Activated naive CD8-positive, alpha-beta T cell treated with anti-CD3 and anti-CD28 coated beads, Interleukin-2, amount 50 U/mL, for 16 hours (primary cell): ENCODE measurements at regions not wholly inside any gene's neighbourhood (a gene's known extent, or its start where the extent isn't known, plus 50 kb on each side); places are given as distances from the start of the nearest gene placed in this dataset.
"Not testable (repeated sequence)": the region's sequence is repeated elsewhere in the genome, so short reads cannot be mapped to it uniquely, and the experiment has no call there.

Experiments used
- DNase-seq: peaks from one replicate; pipeline ENCODE4 v3.0.0-alpha.2; 2020; ENCODE audit warnings: low read depth, low spot score

DNA sequence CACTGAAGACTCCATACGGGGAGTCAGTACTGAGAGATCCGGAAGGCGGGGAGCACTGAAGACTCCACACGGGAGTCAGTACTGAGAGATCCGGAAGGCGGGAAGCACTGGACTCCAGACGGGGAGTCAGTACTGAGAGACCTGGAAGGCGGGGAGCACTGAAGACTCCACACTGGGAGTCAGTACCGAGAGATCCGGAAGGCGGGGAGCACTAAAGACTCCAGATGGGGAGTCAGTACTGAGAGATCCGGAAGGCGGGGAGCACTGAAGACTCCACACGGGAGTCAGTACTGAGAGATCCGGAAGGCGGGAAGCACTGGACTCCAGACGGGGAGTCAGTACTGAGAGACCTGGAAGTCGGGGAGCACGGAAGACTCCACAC is 77.2 kb downstream of the DLL1 start:
- DNase-seq, result not testable (repeated sequence)

DNA sequence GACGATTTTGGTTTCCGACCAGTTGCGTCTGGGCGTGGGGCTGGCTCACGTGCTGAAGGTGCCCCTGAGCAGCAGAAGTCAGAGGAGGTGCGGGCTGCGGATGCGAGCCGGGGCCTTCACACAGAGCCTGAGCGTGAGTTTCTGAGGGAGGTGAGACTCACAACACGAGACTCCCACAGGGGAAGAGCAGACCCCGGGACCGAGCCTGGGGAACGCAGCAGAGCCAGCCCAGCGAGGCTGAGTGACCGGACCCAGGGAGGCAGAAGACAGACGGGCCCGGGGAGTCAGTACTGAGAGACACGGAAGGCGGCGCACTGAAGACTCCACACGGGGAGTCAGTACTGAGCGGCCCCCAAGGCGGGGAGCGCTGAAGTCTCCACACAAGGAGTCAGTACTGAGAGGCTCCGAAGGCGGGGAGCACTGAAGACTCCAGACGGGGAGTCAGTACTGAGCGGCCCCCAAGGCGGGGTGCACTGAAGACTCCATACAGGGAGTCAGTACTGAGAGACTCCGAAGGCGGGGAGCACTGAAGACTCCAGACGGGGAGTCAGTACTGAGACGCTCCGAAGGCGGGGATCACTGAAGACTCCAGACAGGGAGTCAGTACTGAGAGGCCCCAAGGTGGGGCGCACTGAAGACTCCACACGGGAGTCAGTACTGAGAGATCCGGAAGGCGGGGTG is 77.8 kb downstream of the DLL1 start:
- no peak for DNase-seq

DNA sequence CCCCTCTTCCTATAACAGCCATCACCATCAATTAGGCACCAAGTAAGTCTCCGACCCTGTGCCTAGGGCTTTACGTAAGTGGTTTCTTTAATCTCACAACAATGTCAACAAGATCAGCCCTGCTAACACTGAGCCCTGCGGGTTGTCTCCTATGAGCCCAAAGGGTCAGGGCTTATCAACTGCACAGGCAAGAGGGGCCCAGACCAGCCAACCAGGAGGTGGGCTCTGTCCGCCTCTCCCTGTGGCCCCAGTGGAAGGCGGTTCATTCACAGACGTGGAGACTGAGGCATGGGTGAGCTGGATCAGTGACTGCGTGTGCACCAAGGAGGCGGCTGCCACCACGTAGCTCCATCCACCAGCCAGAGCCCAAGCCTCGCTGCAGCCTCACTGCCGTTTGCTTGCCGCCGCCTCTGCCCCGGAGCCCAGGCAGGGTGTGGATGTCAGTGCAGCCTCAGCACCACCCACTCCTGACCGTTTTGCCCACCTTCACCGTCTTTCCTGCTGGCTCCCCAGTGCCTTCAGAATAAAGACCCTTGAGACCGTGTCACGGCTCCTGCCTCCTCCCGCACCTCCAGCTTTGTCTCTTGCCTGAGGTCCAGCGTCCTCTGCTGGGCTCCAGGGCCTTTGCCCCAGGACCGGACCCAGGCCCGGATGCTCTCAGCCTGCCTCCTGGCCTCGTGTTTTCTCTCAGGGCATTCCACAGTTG is 78.7 kb downstream of the DLL1 start:
- no peak for DNase-seq

DNA sequence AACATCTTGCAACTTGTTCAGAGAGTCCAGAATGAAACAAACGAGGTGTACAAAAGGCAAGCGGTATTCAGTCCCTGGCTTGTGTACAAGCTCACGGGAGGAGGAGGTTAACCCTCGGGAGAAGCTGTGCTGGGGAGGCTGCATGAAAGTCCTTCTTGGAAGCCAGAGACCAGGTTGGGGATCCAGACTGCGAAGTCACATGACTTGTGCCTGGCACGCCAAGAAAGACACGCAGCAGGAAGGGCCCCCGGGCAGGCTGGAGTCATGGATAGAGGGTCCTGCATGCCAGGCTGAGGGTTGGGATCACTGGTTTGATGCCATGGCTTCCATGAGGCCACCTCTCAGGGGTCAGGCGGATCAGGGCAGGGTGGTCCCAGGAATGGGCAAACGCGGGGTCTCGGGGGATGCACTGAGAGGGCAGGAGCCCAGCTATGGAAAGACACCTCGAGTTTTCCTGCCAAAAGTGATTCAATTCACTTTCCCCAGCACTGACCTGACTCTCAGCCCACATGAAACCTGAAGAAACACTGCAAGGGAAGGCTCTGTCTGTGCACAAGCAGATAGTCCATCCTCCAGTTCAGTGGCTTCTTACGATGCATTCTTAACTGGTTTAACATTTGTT is 79.4 kb downstream of the DLL1 start:
- no peak for DNase-seq

DNA sequence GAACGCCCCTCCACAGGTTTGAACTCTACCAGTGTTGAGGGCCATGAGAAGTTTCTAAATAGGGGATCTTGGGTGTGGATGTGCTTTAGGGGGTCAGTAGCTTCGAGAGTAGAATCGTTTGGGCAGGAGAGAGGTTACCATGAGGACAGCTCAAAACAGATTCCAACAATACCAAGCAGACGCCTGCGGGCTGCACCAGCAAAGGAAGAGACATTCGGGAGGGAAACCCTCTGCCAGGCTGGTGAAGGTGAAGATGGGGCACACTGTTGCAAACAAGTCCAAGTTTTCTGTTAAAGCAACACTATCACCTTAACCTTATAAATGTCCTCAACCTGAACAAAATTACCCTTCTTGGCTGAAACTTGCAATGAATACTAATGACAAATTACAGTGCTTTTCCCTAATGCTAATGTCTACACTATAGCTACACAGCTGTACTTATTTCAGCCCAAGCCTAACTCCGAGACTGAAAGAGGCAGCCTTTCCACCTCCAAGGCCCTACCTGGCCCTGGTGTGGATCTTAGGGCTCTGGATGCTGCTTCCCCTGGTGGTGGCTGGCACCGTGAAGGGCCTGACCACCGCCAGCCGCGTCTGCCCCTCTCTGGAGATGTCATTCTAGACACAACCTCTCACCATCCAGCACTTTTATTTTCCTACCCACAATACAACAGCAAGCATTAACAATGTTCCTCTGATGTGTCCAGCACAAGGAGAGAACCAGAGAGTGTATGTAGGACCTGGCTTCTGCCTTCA is 80.1 kb downstream of the DLL1 start:
- DNase-seq, result no peak

DNA sequence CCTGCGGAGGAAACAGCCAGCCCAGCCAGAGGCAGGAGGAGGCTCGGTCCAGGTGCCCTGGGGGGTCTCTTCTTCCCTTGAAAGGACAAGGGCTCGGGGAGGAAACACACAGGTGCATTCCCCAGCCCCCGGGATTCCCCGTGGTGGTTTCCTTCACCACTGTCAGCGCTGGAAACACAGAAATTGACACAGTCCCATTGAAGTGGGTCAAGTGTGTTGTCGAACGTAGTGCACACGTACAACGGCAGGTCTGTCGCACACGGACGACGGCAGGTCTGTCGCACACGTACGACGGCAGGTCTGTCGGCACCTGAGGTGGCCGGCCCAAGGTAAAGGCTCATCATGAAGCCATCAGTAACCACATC is 80.9 kb downstream of the DLL1 start:
- no peak for DNase-seq

DNA sequence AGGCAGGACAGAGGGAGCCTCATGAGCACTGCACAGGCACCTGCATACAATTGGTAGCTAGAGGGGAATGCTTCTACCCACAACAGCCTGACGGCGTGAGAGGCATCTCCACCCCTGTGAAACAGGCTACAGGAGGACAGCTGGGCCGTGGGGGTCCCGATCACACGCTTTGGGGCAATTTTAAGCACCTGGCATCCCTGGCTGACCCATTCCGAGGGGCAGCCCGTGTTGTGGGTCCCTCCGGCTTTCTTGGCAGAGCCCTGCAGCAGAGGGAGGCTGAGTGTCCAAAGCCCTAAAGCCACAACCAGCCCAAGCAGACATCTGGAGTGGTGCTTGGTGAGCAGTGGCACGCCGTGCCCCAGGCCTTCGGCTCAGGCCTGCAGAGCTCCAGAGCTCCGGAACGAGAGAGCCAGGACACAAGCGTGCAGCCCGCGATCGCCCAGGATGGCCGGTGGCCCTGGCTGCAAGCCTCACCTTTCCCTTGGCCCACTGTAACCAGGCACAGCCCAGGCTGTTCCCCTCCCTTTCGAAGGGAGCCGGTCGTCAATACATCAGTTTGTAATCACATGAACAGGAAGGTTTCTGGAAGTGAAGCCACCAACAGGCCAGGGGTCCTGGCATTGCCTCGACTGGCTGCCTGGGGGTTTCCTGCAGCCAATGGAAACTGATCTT is 81.4 kb downstream of the DLL1 start:
- DNase-seq, result no peak

DNA sequence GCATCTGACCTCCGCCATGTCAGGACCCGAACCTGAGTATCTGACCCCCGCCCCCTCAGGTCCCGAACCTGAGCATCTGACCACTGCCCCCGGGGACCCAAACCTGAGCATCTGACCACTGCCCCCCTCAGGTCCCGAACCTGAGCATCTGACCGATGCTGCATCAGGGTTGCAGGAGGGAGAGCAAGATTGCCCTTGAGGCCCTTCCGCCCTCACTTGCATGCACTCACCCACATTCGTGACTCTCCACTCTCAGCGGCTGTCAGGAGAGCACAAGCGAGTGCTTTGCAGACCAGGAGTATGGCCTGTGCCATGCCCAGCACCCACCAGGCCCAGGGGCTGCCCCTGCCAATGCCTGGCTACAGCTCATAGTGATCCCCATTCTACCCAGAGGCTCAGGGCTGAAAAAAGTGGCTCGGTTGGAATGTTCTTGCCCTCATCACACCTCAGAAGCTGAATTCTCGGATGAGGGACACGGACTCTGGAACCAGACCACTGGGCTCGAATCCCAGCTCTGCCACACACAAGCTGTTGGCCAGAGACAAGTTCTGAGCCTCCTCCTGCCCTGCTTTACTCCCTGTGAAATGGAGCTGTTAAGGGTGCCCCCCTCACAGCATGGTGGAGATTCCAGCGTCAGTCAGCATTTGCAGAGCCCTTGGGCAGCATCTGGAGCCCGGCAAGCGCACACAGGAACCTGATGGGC is 82.1 kb downstream of the DLL1 start:
- no peak for DNase-seq

DNA sequence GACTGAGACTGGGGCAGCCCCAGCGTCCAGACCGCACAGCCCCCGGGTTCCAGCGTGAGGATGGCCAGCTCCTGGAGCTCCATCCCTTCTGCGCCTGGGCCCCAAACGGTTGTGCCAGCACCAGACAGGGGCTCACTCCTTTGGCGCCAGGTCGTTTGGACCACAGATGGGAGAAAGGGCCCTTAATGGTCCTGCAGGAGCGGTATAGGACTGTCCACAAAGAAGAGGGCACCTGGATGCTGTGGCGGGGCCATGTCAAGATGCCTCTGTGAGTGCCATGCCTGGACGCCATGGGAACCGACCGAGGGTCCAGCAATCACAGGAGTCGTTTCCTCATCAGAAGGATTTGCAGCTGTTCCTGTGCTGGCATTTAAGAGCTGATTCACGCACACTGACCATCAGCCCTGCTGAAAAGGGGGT is 82.7 kb downstream of the DLL1 start:
- DNase-seq, result no peak

DNA sequence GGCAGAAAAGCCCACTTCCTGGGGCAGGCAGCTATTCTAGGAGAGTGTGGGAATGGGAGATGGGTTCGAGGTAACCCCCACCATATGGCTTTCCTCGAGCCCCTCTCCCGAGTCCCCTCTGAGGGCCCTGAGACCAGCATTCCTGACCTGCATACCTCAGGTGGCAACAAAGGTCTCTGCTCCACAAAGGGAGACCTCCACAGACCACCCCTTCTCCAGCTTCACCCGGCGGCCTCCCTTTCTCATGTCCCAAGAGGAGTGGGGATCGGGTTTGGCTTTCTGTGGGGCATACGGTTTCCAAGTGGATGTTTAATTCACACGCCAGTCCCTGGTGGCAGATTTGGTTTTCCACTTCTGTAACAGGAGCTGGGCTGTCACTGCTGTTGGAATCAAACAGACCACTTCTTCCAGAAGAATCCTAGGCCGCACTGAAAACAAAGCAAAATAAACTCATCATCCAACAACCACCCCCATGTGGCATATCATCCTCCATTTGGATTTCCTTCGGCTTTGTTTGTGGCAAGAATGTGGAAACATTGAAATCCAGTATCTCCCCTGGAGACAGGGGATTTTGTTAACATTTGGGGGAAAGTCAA is 83.2 kb downstream of the DLL1 start:
- DNase-seq, result no peak

DNA sequence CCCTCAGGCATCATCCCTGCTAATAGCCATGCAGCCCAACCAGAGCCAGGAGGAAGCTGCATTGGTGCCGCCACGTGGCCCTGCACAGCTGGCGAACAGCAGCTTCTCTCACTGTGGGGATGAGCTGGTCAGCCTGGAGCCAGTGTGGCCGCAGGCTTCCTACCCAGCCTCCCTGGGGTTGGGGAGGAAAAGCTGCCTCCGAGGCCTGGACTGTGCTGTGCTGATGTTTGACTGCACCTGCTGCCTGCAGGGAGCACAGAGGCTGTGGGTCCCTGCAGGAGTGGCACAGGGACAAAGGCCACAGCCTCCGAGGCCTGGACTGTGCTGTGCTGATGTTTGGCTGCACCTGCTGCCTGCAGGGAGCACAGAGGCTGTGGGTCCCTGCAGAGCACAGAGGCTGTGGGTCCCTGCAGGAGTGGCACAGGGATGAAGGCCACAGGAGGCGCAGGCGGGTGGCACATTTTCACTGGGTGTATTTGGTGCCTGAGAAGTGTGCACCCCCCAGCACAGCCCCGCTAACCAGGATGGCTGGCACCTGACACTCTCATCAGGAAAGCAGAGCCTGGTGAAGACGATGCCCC is 83.9 kb downstream of the DLL1 start:
- DNase-seq, result no peak

DNA sequence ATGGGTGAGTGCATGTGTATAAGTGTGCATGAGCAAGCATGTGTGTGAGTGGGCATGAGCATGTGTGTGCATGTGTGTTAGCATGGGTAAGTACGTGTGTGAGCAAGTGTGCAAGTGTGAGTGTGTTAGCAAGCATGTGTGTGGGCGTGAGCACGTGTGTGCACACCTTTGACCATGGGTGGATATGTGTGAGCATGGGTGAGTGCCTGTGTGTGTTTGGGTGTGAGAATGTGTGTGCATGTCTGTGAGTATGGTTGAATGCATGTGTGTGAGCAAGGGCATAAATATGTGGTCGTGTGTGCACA is 84.6 kb downstream of the DLL1 start:
- no peak for DNase-seq

DNA sequence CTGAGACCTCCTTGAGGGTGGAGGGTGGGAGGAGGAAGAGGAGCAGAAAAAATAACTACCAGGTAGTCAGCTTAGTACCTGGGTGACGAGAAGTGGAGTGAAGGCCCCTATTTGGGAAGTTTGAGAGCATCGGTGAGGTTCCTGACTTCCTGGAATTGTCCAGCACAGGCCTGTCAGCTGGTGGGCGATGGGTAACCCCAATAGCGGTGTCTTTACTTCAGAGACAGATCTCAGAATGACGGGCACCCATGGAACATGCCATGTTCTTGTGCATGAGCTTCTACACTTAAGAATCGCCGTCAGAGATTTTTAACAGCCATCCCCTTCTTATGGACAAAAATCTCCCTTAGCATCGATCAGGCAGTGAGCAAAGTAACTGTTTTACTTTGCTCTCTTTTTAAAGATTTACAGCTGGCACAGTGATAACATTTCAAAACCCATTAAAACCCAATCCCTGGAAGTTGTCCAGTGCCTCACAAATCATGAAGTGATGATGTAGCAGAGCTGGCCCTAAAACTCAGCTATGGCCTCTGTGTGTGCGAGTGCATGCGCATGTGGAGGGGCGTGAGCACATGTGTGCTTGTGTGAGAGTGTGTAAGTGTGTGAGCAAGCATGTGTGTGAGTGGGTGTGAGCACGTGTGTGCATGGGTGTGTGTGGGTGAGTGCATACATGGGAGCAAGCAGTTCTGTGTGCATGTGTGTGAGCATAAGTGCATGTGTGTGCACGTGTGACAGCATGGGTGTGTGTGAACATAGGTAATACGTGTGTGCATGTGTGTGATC is 85.2 kb downstream of the DLL1 start:
- DNase-seq, result no peak

DNA sequence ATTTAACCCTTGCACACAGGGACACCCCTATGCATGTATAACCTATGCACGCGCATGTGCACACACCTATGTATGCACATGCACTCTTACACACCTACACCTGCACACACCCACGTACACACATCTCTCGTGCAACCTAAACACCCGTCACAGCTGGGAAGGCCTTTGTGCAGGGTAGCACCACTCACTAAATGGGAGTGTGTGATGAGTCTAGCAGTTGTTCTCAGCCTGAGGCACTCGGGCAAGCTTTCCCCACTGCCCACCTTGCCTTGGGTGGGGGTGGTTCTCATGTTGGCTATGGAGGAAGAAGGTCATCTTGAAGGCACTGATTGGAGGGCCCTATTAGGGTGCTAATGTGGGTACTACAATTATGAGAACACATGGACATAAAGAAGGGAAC is 85.8 kb downstream of the DLL1 start:
- no peak for DNase-seq

DNA sequence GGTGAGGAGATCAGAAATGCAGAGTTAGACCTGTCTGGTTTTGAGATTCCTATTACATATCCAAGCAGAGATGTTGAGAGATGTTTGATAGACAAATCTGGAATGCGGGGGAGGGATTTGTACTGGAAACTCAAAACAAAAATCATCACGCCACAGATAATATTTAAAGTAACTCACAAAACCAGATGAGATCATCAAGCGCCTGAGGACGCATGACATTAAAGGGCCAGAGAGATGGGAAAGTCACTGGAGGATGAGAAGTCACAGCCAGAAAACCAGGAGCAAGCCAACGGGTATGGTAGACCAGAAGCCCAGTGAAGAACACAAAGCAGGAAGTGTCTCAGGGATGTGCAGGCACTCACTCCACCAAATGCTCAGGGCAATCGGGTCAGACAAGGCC is 87.7 kb downstream of the DLL1 start:
- DNase-seq, result no peak

DNA sequence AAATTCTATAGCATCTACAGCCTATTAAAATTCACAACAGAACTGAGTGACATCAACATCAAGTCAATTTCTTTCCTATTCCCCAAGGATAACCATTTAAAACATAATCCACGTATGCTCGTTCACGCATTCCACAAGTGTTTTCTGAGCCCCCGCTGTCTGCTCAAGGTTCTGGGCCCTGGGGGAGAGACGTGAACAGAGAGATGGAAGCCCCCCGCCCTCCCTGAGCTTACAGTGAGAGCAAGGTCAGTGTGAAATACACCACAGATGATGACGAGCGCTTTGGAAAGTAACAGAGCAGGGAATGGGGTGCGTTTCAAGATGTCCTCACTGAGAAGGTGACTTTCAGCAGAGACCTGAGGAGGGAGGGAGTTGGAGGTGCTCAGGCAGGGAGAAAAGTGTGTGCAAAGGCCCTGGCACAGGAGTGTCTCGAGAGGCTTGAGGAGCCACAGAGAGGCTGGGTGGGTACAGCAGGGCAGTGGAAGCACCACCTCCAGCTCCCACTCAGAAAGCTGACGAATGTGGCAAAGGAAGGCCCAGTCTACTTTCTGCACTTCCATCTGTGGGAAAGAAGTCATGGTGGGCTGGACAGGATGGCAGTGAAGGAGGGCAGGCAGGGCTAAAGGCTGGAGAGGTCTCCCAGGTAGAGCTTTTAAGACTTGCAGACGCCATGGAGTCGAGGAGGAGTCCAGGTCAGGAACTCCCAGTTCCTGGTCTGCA is 88.3 kb downstream of the DLL1 start:
- no peak for DNase-seq

DNA sequence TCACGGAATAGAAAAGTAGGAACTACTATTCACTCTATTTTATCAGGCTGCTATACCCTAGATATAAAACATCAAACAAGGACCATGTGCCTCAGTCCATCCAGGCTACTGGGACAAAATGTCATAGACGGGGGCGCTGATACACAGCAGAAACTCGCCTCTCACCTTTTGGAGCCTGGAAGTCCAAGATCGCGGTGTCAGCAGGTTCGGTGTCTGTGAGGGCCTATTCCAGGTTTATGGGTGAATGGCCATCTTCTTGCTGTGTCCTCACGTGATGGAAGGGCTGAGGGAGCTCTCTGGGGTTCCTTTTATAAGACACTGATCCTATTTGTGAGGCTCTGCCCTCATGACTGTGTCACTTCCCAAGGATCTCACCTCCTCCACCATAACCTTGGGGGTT is 89.5 kb downstream of the DLL1 start:
- DNase-seq, result no peak

DNA sequence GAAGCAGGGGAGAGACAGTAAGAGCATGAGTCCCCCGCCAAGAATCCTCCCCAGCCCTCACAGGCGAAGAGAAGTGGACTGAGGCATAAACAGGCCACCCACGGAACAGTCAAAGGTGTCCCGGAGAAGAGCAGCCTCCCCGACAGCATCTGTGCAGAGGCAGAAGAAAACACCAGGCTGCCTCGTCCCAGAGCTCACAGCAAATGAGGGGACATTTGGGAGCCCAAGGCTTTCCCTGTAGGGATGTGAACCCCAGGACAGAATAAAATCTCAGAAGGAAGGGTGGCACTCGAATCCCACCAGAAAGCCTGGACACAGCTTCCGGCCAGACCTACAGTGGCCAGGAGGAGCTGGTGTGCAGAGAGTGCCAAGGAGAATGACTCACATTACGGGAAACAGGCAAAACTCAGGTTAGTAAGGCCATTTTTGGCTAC is 90.4 kb downstream of the DLL1 start:
- DNase-seq, result no peak

DNA sequence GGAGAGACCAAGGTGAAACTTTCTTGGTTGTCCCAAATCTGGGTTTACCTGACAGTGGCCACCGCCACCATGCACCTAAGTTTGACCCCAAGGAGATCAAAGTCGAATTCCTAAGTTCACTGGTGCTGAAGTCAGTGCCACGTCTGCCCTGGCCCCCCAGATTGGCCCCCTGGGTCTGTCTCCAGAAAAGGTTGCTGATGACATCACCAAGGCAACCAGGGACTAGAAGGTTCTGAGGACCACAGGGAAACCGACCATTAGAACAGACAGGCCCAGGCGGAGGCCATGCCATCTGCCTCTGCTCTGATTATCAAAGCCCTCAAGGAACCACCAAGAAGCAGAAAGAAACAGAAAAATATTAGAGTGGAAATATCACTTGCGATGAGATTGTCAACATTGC is 91.2 kb downstream of the DLL1 start:
- DNase-seq, result no peak
